NCI-H2171 treated with DMSO at 0.1 percent for 48 hours (cell line): ENCODE measurements at regions not wholly inside any gene's neighbourhood (a gene's known extent, or its start where the extent isn't known, plus 50 kb on each side); places are given as distances from the start of the nearest gene placed in this dataset.

Experiments
- DNase-seq: peaks from one replicate; lab custom pipeline; 2025; lab: John Stamatoyannopoulos, UW

DNA sequence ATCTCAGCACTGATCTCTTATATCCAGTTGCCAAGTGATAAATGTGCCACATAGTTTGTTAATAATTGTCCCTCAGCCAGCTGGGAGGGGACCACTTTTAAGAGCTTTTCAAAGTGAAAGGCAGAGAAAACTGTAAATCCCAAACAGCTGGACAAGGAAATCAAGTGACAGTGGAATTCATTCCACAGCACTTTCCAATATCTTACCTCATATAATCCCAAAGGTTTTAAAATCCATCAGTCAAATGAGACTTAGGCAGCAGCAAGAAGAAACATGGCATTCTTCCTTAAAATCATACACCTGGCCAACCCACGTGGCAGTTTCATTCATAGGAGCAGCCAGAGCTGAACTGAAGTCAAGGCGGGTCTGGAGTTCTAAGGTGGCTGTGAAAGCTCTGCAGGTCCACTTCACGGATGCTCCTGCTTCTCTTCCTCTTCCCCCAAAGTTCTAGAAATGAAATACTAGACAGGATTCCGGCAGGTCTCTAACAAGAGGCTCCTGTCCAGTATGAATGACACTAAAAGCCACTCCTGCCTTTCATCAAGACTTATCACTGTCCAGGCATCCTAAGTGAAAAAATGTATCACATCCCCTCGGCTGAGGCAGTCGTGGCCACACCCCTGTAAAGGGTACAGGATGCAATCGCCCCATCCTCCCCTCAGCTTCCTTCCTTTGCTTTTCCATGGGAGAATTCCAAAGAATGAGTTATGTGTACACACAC, 190.4 kb upstream of the STK17B start:
- no peak for DNase-seq

DNA sequence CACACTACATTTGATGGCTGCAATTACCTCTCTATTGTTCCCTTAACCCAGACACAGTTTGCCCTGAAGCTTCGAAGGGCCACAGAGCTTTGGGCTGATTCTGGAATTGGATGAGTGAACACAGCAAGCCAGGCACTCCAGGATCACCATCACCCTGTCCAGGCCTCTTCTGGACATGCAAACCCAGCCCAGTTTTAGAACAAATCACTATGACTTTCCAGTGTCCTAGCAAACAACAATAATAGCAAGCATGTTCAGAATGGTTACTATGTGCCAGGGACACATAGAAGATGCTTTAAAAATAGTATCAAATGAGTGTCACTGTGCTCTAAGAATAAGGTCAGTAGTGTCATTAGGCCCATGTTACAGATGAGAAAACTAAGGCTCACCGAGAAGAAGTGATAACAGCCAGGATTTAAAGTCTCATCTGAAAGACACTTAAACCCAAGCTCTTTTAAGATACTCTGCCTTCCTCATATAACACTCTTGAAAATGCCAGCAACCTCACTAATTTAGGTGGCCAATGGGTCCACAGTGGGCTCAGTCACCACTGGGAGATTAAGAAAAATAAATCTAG, 191.7 kb upstream of the STK17B start:
- no peak for DNase-seq

DNA sequence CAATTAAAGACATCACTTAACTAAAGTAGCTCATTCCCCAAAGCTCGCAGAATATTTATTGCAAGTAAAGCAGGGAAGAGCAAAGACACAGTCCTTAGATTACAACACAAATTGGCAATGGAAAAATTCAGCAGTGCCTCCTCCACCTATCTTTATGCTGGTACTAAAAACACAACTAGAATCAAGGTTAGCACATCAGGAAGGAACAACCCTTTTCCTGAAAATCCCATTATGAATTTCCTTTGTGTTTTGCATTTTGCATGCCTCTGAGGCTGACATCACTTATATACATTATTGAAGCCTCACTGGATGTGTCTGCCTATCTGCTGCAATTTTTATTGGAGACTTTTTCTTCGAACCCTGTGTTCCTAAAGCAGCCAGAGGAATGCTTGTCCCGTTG, 193.8 kb upstream of the STK17B start:
- DNase-seq = no peak

DNA sequence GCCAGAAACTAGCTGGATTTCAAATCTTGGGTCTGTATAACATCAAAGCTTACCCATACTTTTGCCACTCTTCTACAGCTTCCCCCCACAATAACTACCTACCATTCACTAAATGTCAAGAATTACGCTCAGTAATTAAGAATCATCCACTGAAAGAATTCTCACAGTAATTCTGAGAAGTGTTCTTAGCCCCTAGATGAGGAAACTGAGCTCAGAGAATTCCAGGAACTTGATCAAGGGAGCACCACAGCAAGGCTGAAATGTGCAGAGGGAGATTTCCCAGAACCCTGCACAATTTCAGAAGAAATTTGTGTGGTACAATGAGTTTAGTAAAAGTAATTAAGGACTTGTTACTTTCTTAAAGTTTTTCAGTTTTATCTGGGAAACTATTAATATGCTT, 194.5 kb upstream of the STK17B start:
- no peak for DNase-seq

DNA sequence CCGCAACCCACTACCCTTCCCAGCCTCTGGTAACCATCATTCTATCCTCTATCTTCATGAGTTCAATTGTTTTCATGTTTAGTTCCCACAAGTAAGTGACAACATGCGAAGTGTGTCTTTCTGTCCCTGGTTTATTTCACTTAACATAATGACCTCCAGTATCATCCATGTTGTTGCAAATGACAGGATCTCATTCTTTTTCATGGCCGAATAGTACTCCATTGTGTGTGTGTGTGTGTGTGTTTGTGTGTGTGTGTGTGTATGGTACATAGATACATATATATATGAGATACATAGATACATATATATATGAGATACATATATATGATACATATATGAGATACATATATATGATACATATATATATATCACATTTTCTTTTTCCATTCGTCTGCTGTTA, 196.3 kb upstream of the STK17B start:
- no peak for DNase-seq

DNA sequence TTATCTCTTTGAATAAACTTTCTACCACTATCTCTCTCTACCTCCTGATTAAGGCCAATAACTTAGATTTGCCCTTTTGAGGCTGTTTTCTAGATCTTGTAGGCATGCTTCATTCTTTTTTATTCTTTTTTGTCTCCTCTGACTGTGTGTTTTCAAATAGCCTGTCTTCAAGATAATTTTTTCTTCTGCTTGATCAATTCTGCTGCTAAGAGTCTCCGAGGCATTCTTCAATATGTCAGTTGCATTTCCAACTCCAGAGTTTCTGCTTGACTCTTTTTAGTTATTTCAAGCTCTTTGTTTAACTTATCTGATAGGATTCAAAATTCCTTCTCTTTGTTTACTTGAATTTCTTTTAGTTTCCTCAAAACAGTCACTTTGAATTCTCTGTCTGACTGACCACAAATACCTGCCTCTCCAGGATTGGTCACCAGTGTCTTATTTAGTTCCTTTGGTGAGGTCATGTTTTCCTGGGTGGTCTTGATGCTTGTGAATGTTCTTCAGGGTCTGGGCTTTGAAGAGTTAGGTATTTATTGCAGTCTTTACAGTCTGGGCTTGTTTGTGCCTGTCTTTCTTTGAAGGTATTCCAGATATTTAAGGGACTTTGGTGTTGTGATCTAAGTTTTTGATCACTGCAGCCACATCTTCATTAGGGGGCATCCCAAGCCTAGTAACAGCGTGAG, 197.3 kb upstream of the STK17B start:
- DNase-seq = no peak

DNA sequence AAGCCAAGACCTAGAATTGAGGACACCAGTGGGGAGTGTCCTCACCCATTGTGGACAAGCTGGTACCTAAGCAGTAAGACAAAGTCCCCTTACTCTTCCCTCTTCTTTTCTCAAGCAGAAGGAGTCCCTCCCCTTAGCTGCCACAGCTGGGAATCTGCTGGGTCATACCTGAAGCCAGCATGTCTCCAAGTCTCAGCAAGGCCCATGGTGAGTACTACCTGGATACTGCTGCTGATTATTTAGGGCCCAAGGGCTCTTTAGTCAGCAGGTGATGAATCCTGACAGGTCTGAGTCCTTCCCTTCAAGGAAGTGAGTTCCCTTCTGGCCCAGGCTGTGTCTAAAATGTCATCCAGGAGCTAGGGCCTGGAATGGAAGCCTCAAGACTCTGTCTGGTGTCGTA, 198.6 kb upstream of the STK17B start:
- no peak for DNase-seq

DNA sequence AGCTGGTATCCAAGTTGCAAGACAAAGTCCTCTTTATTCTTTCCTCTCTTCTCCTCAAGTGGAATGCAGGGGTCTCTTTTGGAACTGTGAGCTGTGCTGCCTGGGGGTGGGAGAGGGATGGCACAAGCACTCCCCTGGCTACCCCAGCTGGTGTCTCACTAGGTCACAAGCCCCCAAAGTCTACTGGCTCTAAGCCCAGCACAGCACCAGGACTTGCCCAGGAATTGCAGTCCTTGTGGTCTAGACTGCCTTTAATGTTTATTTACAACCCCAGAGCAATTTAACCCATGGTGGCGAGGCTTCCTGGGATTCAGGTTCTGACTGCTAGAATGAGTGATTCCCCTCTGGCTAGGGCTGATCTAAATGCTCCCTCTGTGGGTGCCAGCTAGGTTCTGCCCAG, 199.0 kb upstream of the STK17B start:
- no peak for DNase-seq

DNA sequence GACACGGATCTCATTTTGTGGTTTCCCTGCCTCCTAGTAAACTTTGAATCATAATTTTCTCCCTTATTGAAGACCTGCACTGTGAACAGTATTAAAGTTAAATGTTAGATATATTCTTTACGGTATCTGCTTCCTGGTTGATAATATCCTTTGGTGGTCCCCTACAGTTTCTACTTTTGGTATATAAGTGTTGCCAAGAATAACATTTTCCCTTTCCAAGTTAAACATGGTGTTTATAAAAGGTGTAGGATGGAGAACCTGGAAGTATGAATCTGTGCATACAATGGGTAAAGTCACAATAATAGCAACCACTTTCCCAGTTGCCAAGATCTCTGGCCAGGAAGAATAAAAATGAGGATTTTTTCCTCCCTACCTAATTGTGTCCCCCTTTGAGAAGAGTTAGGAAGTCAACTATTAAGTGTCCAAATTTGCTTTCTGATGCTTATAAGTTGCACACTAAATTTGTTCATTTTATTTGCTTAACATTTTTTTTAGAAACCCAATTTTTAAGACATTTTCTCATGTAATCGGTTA, 201.0 kb upstream of the STK17B start:
- no peak for DNase-seq

DNA sequence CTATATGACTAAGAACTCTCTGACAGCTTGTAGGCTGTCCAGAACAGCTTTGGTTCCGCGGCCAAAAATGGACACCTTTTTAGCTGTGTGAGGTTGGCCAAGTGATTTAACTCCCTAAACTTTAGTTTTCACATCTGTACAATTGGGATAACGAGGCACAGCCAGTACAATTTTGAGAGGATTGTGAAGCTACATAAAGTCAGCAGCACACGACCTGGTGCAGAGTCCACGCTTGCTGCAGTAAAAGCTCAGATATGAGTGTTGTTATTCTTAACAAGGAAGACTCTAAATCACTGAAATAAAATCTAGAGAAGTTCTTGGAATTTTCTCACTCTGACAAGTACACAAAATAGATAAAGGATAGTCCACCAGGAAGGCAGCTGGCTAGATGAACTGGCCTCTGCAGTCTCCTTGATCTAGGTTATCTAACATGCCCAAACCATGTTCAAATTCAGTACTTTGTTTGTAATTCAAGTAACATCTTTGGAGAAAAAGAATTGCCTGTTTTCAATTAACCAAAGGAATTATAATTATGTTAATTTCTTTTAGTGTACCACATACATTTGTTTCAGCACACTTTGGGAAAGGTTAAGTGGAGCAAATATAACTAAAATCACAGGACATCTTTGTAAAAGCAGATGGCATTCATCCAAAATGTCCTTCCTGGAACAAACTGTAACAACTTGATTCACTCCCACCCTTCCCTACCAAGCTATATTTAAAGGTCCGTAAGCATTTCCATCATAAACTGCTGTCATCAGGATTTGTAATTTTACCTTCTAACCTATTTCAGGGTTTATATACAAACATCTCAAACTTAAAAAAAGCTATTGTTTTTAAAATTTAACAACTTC, 201.7 kb upstream of the STK17B start:
- no peak for DNase-seq

DNA sequence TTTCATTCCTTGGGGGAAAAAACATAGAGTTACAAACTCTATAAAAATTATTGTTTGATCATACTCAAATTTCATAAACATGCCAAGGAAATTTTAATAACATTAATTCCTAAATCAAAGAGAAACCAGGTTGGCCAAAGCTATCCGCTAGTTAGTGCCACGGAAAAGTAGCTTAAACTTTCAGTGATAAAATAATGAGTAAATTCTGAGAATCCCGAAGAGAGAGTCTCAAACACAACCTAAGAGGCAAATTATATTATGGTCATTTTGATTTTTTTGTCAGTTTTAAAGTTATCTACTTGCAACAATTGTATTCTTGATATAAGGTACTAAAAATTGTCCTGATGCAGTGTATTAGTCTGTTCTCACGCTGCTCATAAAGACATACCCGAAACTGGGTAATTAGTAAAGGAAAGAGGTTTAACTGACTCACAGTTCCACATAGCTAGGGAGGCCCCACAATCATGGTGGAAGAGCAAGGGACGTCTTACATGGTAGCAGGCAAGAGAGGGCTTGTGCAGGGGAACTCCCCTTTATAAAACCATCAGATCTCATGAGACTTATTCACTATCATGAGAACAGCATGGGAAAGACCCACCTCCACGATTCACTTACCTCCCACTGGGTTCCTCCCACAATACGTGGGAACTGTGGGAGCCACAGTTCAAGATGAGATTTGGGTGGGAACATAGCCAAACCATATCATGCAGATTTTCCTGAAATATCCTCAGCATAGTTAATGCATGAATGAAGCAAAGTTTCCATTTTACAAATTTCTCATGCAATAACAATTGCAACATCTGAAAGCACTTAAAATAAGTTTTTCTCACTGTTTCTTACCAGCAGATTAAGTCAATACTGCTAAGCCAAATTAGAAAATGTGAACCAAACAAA, 205.9 kb upstream of the STK17B start:
- no peak for DNase-seq

DNA sequence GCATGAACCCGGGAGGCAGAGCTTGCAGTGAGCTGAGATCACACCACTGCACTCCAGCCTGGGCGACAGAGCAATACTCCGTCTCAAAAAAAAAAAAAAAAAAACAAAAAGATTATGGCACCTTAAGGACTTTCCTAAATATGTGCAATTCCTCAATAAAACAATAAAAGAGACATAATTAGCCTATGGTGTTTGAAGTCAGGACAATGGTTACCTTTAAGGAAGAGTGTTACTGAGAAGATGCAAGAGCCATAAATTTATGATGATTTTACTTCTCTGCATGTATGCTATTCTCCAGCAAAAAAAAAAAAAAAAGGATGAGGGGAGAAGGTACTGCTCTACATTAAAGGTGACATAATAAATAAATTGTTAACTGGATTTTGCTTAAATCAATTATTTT, 208.2 kb upstream of the STK17B start:
- DNase-seq = no peak

DNA sequence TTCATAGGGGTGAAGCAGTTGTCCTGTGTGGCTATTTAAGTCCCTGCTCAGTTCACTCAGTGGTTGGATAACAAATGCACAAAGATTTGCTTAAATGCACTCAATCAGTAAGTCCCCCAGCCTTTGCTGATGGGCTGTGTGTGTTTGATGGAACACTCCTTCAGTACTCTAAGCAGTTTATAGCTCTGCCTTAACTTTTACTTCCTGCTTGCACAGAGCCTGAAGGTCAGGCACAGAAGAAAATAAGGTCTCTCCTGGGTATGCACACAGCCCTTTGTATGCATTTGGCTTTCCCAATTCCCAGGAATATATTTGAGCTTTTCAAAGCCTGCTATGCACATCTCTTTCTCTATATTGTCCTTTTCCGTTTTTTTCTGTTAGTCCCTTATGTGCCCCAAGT, 208.7 kb upstream of the STK17B start:
- DNase-seq = no peak

DNA sequence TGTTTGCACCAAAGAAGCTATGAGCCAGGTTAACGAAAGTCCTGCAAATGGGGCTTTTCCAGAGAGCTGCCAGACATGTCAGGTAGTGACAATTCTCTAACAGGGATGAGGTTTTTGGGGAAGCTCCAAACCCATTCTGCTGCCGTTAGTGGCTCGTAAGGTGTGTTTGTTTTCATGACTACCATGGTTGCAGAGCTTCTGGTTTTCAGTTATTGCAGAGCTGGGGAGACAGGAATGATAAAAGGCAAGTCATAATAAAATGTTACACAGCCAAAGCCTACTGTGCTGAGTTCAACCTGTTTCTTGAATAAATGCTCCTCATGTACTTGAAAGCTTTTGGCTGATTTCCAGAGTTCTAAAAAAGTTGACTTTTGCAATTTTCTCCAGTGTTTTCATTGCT, 209.2 kb upstream of the STK17B start:
- DNase-seq = no peak

DNA sequence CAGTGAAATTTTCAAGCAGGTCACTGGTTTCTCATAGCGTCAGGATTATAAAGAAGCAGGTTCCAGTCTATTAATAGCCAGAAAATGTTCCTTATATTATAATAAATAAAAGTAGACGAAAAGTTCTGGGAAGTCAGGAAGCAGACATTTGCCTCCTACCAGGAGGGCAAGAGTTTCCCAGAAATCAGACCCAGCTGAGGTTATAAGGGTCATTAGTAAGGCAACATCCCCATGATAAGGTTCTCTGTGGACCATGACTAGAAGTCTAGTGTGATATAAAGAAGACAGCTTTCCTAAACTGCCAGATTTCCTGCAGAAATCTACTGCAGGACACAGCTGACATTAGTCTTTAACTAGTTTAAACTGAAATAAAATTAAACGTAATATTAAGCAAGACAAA, 210.1 kb upstream of the STK17B start:
- DNase-seq = no peak

DNA sequence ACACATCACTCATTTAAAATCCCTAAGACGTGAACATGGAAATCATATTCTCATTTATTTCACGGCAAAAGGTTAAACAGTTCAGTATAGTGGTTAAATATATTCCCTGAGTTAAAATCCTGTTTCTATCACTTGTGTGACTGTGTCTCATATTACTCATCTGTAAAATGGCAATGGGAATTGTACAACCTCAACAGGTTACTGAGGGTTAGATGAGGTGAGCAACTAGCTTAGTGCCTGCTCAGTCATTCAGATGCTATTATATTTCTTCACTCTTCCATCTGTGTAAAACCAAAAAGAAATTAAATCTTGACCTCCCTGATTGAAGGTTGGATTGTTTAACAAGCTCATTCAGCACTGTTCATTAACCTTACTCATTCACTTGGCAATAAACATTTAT, 212.4 kb upstream of the STK17B start:
- no peak for DNase-seq

DNA sequence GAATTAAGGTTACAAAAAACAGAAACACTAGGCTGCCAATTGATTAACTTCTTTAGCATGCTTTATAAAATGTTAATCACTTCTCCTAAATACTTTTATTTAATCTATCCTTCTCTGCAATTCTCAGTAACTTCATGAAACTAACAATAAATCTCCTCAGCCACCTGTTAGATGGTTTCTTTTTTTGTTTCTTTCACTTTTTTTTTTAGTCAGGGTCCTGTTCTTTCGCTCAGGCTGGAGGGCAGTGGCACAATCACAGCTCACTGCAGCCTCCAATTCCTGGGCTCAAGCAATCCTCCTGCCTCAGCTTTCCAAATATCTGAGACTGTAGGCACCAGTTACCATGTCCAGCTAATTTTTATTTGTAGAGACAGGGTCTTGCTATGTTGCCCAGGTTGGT, 213.4 kb upstream of the STK17B start:
- no peak for DNase-seq

DNA sequence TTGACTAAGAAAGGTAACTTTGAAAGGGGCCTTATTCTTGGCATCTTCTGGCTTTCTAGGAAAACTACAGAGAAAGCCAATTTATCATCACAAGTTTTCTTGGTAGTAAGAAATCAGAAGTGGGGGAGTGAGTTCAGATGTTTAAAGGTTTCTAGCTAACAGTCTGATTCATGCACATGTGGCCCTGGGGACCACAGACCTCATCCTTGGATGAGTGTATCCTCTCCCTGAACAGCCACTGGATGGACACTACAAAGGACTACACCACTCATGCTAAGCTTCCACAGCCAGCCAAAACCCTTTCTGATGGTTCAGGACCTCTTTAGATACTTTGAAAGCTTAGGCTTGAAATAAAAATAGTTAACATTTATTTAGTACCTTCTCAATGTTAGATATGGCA, 218.3 kb upstream of the STK17B start:
- no peak for DNase-seq

DNA sequence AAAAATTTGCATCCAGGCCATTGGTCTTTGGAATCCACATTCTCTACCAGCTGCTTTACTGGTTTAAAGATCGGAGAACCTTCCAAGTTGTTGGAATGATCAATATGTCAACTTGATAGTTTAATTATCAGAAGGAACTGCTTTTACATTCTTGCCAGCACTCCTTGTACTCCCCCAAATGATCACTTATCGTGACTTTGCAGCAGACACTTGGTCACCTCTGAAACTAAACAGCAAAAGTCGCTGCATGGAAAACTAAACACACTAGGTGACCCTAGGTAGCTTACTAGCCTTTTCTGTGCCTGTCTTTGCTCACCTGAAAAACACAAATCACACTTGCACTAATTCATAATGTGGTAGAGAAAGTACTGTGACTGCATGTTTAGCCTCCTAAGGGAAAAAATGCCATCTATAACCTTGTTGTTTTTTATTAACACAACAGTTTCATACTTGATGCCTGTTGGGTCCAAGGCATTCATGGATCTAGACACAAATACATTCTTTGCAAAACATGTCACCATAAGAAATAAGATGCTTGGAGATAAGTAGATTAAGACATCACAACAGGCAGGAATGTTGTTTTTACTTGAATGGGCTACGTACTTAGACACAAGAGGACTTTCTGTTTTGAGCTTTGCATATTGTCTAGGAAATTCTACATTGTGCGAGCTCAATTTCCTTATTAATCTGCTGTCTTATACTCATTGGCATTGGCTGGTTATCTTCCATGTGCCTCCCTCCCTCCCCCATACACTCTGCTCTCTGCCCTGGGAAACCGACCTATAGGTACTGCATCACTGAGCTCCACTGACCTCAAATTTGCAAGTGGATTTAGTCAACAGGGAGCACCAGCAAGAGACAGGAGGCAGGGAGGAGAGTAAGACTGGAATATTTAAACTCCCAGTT, 219.1 kb upstream of the STK17B start:
- no peak for DNase-seq

DNA sequence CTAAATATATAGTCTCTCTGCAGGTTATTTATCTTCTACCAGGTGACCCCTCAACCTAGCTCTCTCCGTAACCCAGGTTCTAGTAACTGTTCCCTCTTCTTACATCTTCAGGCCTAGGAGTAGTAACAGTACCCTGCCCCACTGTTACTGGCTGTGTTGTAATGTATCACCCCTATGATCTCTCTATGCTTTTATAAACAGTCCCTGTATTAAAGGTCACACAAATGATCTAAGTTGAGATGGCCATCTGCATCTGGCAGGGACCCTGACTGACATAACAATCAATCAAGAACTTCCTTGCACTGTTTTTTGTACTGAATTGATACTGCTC, 219.7 kb upstream of the STK17B start:
- DNase-seq = no peak

DNA sequence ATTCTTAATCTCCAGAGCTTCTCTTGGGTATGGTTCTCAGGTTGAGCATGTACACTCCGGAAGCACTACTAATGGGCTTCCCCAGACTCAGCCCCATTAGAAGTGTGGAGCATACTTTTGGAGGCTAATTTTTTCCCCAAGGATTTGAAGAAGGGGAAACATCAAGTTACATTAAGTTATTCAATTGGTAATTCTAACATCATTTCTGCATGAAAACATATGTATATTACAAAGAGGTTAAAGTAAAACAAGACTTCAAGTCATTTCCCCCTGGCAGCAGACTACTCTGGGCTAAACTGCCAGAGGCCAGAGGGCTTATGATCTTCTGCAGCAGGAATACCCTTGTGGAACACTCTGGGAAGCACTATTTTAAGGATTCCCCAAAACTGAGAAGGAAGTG, 227.7 kb upstream of the STK17B start:
- no peak for DNase-seq
